Astrocyte (in vitro differentiated cells and primary cell): ENCODE measurements at regions not wholly inside any gene's neighbourhood (a gene's known extent, or its start where the extent isn't known, plus 50 kb on each side); places are given as distances from the start of the nearest gene placed in this dataset.

Experiments used
- CTCF ChIP-seq: IDR thresholded peaks from 2 replicates; pipeline ENCODE4 v1.5.1; 2011; ENCODE audit warnings: low read depth, mild to moderate bottlenecking, inconsistent platforms, low read length, moderate library complexity; ENCODE audit not compliant: insufficient read depth
- EZH2 ChIP-seq: IDR thresholded peaks from 2 replicates; pipeline ENCODE4 v1.6.1; 2012; ENCODE audit warnings: mild to moderate bottlenecking, low read length, inconsistent platforms; ENCODE audit not compliant: insufficient read depth

- TF ChIP-seq CTCF (no peak), EZH2 (no peak)
Measured at GRCh38 chr10:71156436-71156835, 55.9 kb upstream of the UNC5B start.
